ENCODE measurements at regions not wholly inside any gene's neighbourhood (a gene's known extent, or its start where the extent isn't known, plus 50 kb on each side); places are given as distances from the start of the nearest gene placed in this dataset.
"Not testable (repeated sequence)": the region's sequence is repeated elsewhere in the genome, so short reads cannot be mapped to it uniquely, and the experiment has no call there.

DNA sequence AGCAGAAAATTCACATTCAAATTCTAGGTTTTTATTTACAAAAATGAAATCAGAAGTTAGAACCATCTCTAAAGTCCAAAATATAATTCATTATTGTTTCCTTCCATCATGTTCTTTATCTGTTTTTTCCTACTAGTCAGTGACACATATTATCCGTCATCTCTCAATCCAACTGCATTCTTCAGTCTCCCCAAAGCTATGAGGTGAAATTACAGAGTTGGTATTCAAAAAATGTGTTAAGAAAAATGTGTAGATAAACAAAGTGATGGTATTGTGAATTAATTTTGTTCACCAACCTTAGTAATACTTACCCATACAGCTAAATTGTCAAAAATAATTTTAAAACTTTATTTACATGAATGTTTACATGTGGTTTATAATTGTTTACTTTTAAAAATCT, 448.7 kb upstream of the MIR17HG start:
- no peak for DNase-seq (ENCODE audit: low read depth)

DNA sequence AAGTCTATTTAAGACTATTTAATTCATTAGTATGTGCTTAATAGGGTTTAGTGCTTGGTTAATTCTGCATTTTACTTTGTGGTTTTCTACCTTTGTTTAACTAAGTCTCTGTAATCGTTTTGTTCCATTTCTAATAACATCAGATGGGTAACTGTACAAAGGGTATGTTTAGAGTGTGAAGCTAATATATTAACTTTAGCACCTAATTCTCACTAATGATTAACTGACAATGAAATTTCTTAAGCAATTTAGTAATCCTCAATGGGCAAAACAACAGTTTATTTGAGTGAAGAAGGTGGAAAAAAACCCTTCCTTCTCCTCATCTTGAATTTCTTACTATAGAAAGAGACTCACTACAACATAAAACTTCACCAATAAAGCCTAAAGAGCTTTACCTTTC, 448.1 kb upstream of the MIR17HG start:
- DNase-seq (ENCODE audit: low read depth), result no peak

DNA sequence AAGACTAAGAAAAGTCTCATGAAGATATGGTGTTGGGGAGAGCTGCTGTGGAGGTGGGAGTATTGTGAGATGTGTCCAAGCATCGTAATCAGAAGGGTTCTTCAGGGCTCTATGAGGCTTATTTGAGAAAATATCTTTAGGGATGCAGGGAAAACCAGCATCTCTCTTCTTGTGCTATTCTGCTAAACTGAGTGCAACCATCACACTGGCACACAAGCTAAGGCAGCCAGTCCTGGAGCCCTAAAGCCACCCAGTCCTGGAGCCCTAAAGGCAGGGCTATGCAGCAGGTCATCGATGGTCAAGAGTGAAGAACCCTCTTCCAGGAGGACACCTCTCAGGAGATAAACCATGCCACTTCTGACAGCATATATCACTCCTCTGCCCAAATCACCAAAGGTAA, 445.2 kb upstream of the MIR17HG start:
- no peak for DNase-seq (ENCODE audit: low read depth)

DNA sequence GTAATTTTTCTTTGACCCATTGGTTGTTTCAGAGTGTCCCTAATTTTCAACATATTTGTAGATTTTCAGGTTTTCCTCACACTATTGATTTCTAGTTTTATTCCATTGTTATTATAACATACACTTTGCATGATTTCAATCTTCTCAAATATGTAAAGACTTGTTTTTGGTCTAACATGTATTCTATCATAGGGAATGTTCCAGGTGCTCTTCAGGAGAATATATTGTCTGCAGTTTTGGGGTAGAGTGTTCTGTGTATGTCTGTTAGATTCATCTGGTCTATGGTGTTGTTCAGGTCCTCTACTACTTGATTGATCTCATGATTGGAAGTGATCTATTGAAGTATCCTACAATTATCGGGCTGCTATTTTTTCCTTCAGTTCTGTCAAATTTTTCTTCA, 440.9 kb upstream of the MIR17HG start:
- no peak for DNase-seq (ENCODE audit: low read depth)

DNA sequence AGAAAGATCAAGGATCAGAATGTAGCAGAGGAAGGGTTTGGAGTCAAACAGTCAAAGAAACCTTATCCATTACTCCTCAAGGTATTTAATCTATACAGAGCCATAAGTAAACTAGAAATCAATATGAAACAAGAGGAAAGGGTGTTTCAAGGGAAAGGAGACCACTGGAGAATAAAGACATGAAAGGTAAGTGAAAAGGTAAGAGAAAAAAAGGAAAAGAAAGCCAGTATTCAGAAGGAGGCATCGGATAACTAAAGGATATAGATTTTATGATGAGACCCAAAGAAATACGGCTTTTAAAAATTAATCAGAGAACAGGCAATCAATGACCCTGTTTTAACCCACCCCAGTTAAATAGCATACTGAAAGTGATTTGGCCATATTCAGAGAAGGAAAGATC, 438.7 kb upstream of the MIR17HG start:
- no peak for DNase-seq (ENCODE audit: low read depth)

DNA sequence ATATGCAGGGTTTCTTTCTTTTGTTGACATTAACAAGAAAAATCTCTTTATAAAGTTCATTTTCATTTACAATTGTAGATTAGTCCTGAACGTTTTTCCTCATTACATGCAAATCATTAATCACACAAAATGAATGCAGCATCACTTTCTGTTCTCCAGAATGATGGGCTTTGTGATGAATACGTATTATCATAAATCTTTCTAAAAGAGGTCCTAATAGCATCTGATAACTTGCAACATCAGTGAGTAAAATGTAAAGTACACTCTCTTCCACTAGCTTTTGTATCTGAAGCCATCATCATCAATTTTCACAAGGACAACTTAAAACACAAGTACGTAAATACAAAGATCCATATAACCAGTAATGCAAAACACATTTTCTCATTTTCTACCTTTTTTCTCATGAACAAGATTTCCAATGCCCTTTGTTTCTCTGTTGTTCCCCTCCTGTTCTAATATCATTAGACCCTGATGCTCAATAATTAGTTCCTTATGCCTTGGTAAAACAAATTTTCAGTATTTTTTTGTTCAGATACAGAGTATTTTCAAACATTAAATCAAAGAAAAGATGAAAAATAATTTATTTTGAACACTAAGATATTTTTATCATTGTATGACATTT, 437.4 kb upstream of the MIR17HG start:
- no peak for DNase-seq (ENCODE audit: low read depth)

DNA sequence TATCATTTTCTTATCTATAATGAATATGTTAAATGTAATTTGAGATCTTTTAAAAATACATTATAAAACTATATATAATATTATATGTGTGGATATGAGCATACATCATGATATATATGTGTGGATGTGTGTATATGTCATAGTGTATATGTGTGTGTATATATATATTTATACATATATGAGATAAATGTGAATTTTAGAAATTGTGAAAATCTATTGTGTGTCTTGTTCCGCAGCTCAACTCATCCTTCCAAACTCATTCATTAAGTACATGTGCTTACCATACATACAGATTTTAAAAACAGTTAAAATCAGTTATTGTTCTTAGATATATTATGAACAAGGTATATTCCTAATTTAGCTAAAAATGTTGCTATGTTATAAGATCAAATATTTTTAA, 435.2 kb upstream of the MIR17HG start:
- no peak for DNase-seq (ENCODE audit: low read depth)

DNA sequence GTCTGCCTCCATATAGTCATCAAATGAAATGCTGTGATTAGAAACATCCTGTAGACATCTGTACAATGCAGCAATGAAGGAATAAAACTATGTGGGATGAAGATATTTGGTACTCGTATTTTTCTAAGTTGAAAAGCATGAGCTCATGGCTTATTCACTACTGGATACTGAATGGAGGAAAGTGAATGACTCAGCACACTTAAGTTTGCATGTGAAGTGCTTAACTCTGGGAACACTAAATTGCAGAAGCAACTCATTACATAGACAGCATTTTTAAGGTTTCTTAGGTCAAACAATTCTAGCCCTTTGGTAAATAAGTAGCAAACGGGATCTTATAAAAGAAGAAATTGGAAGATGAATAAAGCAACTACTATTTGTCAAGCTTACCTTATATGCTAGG, 429.0 kb upstream of the MIR17HG start:
- DNase-seq (ENCODE audit: low read depth), result peak; percentile 4

DNA sequence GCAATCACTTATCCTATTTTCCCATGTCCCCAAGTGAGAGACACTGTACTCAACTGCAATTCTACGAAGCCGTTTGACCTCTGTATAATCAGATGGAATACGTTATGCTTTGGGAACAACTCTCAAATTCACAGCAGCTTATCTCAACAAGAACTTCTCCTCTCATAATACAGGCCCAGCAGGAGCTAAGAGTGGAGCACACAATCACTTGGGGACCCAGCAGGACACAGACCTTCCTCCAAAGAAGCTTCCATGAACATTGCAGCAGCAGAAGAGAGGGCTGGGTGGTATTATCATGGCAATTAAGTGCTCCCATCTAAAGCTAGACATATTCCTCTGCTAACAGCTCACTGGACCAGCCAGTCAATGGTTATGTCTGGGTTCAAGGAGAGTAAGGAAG, 428.3 kb upstream of the MIR17HG start:
- DNase-seq (ENCODE audit: low read depth), result no peak

DNA sequence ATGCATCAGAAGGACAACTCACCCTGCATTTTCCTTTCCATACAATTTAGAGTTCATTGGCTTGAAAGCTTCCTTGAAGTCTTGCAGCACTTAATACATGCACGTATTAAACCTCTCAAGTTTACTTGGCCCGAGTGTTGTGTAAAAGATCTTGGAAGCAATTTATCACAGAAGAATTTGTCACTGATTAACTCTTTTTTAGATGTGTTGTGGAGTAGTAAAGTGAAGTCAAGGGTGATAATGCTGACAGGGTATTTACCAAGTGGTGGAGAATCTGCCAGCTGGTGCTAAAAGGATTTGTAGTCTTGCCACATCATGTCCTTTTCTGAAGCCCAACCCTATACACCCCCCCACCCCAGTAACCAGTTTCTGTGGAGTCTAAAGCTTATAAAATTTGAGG, 421.0 kb upstream of the MIR17HG start:
- no peak for DNase-seq (ENCODE audit: low read depth)

DNA sequence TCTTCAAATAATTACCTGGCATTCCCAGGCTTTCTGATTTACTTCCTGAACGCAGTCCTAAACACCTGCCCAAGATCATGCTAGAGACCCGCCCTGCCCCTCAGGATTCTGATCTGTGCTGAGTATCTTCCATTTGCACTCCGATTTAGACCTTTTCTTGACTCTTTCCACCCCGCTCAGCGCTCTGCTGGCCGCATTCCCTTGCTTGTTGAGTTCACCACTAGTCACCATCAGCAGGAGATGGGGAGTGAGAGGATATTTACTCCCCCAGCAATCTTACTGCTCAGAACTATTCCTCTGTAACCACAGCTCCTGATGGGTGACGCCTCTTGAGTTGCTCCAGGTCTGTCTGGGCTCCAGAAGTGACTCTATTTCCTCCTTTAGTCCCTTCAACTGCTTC, 419.4 kb upstream of the MIR17HG start:
- DNase-seq (ENCODE audit: low read depth), result no peak

DNA sequence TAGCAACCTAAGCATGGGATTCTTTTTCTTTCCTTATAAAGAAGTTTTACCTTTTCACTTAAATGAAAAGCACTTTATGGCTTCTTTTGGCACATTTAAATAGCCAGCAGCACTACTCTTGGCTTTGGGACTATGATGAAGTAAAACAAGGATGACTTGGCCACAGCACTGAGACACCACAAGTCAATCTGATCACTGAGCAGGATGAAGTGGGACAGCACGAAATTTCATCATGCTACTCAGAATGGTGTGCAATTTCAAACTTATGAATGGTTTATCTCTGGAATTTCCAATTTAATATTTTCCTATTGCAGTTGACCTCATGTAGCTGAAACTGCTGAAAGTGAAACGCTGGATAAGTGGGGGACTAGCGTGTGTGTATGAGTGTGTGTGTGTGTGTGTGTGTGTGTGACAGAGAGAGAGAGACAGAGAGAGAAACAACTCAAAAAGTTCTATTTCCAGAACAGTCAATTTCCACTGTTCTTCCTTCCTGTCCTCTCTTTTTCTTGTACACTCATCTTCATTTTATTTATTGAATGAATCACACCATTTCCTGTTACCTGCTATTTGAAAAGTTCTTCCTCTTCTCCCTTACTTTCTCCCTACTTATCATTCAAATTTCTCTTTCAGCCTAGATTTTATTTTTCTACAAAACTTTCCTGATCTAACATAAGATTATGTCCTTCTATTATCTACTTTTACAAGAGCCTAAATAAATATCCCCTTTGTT, 414.2 kb upstream of the MIR17HG start:
- no peak for DNase-seq (ENCODE audit: low read depth)

DNA sequence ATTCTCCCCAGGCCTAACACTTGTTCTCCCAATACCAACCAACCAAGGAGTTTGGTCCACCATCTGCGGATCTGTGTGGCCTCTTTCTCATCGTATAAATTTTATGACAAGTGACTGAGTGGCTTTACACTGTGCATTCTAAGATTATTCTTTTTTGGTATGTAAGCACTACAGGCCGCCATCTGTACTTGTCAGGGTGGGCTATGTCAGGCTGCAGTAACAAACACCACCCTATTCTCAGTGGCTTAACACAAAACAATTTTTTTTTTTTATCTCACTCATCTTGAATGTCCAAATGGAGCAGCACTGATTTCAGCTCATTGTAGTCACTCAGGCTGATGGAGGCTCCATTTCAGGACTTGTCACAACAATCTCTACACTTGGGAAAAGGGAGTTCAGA, 412.7 kb upstream of the MIR17HG start:
- no peak for DNase-seq (ENCODE audit: low read depth)

DNA sequence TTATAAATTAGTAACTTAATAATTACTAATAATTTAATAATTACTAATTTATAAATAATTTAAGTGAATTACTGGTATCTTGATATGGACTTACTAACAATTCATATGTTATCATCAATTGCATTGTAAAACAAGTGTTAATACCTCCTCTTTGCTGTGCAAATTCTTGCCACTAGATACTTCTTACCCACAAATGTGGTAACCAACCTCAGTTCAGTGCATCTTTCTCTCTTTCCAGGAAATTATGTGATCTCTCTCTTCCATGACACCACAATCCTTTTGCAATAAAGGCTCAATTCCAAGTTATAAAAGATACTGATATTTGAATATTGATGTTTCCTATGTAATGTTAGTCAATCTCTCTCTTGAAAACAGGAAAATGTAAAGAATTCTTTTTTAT, 408.6 kb upstream of the MIR17HG start:
- DNase-seq (ENCODE audit: low read depth), result no peak

DNA sequence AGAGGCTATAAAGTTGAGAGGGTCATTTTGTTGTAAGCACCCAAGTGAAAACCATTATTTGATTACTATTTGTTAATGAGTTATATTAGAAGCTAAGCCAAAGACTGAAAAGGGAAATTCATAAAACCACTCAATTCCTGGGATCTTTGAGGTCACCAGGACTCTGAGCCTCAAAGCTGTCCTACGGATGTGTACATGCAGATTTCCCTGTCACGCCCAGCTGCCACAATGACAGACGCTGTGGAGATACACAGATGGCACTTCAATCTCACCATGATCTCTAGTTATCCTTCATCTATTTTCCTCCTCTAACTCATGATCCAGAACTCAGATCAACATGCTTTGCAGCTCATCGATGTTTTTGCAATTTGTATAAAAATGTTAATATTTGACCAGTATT, 403.5 kb upstream of the MIR17HG start:
- no peak for DNase-seq (ENCODE audit: low read depth)

DNA sequence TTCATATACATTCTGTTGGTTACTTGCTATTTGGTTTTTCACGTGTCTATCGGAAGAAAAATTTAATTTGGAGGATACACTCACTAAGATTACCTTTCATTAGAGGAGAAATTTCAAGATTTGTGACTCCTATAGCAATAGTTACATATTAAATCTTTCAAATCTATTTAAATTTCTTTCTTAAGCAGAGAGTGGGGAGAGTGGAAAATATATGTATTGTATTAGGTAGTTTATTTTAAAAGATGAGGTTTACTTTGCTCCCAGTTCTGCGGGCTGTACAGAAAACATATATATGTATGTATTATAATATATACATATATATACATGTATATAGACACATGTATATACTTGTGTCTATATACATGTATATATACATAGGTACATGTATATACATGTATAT, 402.3 kb upstream of the MIR17HG start:
- DNase-seq (ENCODE audit: low read depth), result not testable (repeated sequence)

DNA sequence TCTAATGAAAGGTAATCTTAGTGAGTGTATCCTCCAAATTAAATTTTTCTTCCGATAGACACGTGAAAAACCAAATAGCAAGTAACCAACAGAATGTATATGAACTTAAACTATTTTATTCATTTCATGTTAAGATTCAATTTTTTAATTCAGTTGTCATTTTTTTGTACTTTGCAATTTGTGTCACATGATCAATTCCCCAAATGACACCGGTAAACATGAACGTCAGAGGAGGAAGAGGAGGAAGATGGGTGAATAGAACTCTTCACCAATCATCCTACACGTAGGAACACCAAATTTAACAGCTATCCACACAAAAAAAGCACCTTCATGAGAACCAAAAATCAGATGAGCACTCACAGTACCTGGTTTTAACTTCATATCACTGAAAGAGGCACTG, 401.4 kb upstream of the MIR17HG start:
- not testable (repeated sequence) for DNase-seq (ENCODE audit: low read depth)

DNA sequence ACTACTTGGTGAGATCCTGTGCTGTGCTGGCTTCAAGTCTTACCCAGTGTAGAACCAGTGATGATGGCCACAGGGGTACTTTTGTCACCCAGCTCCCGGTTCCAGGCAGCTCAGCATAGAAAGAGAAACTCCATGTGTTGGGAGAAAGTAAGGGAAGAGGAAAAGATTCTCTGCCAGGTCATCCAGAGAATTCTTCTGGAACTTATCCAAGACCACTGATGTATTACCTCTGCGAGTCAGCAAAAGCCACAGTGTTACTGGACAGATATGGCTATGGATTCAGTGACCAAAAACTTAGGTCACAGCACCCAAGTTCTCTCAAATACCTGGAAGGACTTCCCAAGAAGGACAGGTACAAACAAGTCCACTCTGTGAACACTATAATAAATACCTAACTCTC, 399.5 kb upstream of the MIR17HG start:
- DNase-seq (ENCODE audit: low read depth), result no peak

DNA sequence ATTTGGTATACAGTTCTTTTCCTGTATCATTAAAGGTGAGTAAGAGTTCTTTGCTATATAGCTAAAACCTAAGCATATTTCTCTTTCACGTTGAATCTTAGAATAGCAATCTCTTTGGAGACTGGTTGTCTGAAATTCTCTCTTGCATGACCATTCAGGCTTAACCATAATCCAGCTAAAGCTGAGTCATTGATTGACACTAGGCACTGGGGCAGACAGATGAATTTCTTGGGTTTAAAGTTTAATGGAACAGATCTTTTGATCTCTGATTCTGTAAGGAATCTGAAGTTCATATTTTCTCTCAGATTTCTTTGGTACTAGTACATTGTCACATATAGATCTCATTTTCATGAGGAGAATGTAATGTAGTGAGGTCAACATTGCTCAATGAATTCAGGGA, 397.3 kb upstream of the MIR17HG start:
- DNase-seq (ENCODE audit: low read depth), result peak; percentile 10

DNA sequence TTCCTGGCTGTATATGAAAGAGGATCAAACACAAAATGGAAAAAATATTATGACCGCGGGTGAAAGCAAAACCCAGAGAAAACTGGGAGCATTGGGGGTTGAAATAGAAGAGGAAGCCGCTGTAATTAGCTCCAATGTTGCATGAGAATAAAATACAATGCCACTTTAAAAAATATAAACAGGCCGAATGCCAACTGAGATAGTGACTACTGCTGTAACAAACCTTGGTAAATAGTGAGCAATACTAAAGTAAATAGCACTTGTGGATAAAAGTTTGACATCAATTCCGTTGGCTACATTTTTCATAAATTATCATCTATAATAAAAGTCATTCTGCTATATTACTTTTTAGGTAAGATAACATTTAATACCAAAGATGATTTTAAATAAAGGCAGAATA, 395.8 kb upstream of the MIR17HG start:
- no peak for DNase-seq (ENCODE audit: low read depth)

DNA sequence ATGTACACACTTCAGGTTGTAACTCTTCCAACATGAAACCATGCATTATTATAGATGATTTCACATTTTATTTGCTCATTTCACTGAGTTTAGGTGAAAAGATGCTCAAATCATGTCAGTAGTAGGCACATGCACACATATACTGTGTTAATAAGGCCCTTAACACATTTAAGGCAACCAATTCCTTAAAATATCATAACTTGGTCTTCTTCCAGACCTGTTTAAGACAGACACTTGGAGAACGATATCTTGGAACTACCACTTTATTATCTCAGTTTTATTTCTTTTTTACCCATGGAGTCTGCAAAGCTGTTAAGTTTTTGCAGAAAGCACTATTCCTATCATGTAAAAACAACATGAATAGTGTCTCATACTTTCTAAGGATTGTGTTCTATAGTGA, 395.2 kb upstream of the MIR17HG start:
- no peak for DNase-seq (ENCODE audit: low read depth)

DNA sequence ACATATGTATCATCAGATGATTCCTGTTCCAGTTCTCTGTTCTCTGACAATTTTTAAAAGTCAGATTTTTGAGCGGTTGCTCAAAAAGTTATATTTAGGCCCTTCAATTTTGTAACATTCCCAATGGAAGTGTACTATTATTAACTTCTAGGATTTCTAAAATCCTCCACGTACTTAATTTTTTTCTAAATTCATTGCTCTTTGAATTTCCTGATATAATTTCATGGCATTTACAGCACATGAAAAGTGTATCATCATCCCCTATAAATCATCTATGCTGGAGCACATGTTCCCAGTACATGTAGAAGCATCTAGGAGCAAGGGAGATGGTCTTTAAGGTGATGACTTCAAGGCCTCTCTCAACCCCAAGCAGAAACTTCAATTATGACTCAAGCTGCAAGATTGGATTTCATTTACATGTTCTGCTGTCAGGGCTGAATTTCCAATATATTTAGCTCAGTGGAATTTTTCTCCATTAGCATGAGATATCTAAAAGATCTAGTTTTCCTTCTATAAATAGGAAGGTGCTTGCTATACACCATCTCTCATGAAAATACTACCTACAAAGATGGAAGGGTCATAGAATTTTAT, 392.8 kb upstream of the MIR17HG start:
- DNase-seq (ENCODE audit: low read depth), result no peak

DNA sequence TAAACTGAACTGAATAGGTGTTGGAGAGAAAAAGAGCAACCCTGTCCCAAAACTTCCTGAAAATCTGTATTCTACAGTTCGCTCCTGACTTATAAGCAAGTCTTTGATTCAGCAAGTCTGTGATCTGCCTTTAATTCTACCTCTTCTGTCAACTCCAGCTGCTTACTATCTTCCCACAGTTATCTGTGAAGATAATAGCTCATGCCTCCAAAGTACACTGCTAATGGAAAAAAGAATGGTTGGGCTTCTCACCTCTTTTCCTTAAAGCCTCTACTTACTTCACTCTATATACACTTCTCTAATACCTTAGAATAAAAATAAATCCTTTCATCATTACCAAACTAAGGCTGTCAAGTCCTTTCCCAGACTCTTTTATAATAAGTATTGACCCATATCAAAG, 391.5 kb upstream of the MIR17HG start:
- DNase-seq (ENCODE audit: low read depth), result no peak
